D721Med (cell line): ENCODE measurements at regions not wholly inside any gene's neighbourhood (a gene's known extent, or its start where the extent isn't known, plus 50 kb on each side); places are given as distances from the start of the nearest gene placed in this dataset.

ENCODE experiments used
- DNase-seq: peaks from one replicate; pipeline ENCODE4 v3.0.0; 2011; ENCODE audit warnings: low spot score; ENCODE audit not compliant: insufficient read length
- FAIRE-seq: peaks from 2 replicates; lab custom pipeline; 2011; peaks lifted over from hg19 to GRCh38; lab: Jason Lieb, UNC
- CTCF ChIP-seq: IDR thresholded peaks from 2 replicates; pipeline ENCODE4 v1.5.1; 2012; ENCODE audit warnings: mild to moderate bottlenecking, control low read depth; ENCODE audit not compliant: insufficient read depth; ENCODE audit errors: missing control alignments

DNA sequence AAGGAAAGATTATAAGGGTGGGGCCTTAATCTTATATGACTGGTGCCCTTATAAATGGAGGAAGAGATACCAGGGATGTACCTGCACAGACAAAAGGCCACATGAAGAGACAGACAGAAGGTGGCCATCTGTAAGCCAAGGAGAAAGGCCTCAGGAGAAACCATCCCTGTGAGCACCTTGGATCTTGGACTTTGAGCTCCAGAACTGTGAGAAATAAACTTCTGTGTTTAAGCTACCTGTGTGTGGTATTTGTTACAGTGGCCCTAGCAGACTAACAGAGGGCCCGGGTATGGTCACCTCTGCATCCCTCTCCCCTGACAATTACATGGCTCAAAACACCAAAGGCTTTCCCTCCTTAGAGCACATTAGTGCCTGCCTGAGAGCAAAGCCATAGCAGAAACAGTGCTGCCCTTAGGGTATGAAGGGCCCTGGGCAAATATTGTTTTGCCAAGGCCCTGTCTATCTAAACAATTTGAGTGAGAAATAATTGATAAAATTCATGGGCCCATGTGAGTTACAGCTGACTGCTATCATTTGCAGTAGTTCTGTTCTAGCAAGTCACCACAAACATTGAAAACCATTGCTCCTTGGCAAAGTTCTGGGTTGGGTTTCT lies 109.3 kb upstream of the MYCN start:
- no peak for TF ChIP-seq CTCF
- FAIRE-seq: no peak

DNA sequence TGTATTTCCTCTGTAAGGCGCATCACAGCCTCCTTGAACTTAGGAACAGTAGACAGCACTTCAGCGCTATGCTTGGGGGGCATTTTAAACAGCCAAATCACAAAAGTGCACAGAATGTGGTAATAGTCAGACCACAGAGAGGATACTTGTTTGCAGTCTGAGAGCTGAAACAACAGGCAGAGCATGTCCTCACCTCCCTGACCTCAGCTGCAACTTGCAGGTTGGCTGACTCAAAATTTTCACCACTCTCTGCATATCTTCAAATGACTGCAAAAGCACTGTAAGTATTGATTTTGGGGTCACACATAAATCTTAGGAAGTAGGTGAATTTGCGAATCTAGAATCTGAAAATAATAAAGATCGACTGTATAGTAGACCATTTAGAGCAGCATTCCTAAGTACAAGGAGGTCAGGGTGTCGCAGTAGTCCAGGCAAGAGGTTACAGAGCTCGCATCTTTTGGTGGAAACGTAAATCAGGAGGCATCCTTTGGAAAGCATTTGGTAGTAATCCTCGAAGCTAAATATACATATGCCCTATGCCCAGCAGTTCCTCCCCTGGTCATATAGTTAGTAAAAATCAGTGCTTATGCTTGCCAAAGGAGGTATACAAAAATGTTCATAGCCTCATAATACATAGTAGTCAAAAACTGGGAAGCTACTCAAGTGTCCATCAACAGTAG lies 108.2 kb upstream of the MYCN start:
- no peak for TF ChIP-seq CTCF
- DNase-seq (no peak), FAIRE-seq (no peak)

More for the DNA sequence above, 109.3 kb upstream of the MYCN start:
- no peak for DNase-seq

DNA sequence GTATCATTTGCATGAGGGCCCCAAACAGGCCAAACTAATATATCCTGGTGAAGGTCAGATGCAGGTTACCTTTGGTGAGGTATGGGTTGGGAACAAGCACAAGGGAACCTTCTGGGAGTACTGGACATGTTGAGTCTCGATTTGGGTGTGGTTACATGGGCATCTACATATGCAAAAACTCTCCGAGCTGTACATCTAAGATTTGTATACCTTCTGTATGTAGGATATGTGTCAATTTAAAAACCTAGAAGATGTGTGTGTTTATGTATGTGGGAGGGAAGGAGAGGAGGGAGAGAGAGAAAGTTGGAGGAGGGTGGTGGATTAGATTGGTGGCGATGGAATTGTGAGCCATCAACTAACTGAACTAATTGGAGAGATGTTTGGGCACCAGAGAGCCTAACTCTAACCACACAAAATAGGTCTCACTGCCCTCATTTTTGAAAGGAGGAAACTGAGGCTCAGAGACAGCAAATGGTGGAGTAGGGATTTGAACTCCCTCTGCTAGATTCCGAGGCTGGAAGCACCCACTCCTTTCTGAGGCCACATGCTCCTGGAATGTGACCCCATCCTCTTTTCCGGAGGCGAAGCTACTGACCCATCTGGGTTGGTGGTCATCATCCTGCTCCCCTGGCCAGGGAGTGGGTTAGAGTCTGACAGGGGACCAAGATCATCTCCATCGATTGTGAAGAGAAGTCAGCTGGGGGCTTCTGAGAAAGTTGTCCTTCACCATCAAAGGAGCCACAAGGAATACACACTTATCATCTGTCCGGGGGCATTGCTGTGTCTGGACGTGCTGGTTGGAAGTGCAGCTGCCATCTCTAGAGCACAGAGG lies 107.3 kb upstream of the MYCN start:
- DNase-seq (no peak), FAIRE-seq (no peak)
- TF ChIP-seq CTCF: no peak

DNA sequence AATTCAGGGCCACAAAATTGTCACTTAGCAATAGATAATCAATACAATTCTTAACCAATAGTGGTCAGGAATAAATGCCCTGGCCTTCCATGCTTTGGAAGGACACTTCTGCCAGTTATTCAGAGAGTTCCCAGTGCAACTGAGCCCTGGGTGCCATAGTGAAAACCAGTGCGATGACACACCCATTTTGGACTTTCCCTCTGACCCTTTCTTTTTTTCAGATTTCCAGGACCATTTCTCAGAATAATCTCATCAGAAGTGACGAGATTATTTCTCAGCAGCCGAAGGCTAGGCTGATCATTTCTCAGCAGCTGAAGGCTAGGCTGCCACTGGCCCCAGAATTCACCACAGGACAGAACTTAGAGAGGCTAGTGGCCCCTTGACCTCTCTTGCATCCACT lies 106.6 kb upstream of the MYCN start:
- FAIRE-seq (no peak), DNase-seq (no peak)
- no peak for TF ChIP-seq CTCF

GRCh38 chr2:15834381-15835031 lies 105.8 kb upstream of the MYCN start:
- TF ChIP-seq CTCF: no peak
- DNase-seq (no peak), FAIRE-seq (no peak)

DNA sequence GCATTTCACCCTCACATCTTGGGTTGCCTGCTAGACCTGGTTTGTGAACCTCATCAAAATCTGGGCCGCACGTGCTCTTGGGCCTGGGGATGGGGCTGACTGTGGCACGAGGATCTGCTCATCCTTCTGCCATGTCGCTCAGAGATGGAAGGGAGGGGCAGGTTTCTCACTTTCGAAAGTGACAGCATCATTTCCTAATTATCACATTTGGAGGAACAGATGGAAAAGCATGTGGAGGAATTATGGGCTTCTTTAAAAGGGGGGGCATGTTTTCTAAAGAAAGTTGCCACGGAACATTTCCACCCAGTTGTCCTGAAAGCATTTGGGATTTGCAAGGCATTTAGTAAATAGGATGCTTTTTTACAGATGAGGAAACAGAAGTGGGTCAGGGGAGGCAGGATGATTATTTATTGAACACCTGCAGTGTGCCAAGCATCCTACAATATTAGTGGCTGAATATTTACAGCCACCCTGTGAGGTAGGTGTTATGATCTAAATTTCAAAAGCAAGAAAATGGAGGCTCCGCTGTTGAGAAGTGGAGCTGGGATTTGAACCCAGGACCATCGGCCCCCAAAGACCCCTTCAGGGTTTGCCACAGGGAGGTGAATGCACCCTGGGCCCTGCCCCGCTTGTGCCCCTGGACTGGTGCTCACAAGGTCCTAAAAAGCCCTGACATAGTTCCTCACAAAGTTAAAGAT lies 104.2 kb upstream of the MYCN start:
- FAIRE-seq (no peak), DNase-seq (no peak)
- TF ChIP-seq CTCF: no peak
